Activated naive CD8-positive, alpha-beta T cell (primary cell): ENCODE measurements at regions not wholly inside any gene's neighbourhood (a gene's known extent, or its start where the extent isn't known, plus 50 kb on each side); places are given as distances from the start of the nearest gene placed in this dataset.
"Not testable (repeated sequence)": the region's sequence is repeated elsewhere in the genome, so short reads cannot be mapped to it uniquely, and the experiment has no call there.

Experiments used
- H3K27ac Mint-ChIP-seq: one replicate; pipeline ENCODE4 v1.8.0; 2021; ENCODE audit warnings: mixed read lengths
- H3K27me3 Mint-ChIP-seq: one replicate; pipeline ENCODE4 v1.8.0; 2021; ENCODE audit warnings: mixed read lengths
- H3K36me3 Mint-ChIP-seq: one replicate; pipeline ENCODE4 v1.8.0; 2021; ENCODE audit warnings: mixed read lengths
- H3K4me1 Mint-ChIP-seq: one replicate; pipeline ENCODE4 v1.8.0; 2021; ENCODE audit warnings: low read depth, mixed read lengths
- H3K4me3 Mint-ChIP-seq: one replicate; pipeline ENCODE4 v1.8.0; 2021; ENCODE audit warnings: mild to moderate bottlenecking, mixed read lengths
- H3K9me3 Mint-ChIP-seq: one replicate; pipeline ENCODE4 v1.8.0; 2021; ENCODE audit warnings: low read depth, mixed read lengths

DNA sequence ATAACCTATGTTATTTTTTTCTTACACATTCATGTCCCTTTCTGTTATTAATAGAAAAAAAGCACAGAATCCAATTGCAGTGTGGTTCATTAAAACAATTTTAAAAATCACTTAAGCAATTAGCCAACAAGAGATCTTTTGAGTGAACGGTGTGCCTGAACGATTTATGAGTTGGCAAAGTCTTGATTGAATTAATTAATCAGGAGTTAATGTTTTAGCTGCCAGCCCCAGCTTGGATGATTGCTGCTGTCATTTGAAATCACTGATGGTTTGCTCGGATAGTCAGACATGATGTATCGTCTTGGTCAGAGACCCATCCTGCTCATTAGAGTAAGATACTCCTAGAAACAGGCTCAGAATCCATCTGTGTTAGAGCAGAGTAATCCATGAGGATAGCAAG, 158.3 kb upstream of the GALNT2 start:
- H3K36me3 Mint-ChIP-seq, result no peaks in the 10 kb centered on the region
- no peak overlapping the region for H3K27ac Mint-ChIP-seq
- no peaks in the 10 kb centered on the region for H3K4me1 Mint-ChIP-seq
- no peaks in the 10 kb centered on the region for H3K9me3 Mint-ChIP-seq
- no peak overlapping the region for H3K4me3 Mint-ChIP-seq
- peaks cover 3% of the 10 kb centered on the region for H3K27me3 Mint-ChIP-seq

DNA sequence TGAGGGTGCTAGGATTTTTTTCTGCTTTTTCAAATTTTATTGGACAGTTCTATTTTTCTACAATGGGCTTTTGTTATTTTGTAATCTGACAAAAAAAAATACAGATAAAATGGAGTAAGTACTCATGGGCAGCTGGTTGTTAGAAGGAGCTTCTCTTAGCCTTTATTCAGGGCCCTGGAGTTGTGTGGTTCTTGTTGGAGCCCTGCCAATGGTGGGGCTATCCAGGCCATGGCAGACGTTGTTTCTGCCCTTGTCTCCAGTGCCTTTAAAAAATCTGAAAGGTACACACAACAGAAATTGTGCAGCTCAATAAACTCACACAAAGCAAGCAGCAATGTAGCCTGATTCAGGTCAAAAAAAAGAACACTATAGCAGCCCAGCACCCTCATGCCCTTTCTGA, 153.5 kb upstream of the GALNT2 start:
- H3K9me3 Mint-ChIP-seq, result no peaks in the 10 kb centered on the region
- H3K27ac Mint-ChIP-seq, result no peak overlapping the region
- H3K4me3 Mint-ChIP-seq, result no peak overlapping the region
- H3K36me3 Mint-ChIP-seq, result no peaks in the 10 kb centered on the region
- peaks cover 3% of the 10 kb centered on the region for H3K27me3 Mint-ChIP-seq
- no peaks in the 10 kb centered on the region for H3K4me1 Mint-ChIP-seq

DNA sequence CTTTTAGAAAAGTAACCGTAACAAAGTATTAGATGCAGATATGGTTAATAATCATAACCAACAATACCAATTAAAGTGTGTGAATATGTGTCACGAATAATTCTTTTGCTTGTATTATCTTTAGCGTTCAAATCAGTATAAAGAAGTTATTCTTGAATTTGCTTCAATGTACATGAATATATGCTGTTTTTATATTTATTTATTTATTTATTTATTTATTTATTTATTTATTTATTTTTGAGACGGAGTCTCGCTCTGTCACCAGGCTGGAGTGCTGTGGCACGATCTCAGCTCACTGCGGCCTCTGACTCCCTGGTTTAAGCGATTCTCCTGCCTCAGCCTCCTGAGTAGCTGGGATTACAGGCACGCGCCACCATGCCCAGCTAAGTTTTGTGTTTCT, 147.6 kb upstream of the GALNT2 start:
- not testable (repeated sequence) for H3K4me1 Mint-ChIP-seq, H3K4me3 Mint-ChIP-seq

DNA sequence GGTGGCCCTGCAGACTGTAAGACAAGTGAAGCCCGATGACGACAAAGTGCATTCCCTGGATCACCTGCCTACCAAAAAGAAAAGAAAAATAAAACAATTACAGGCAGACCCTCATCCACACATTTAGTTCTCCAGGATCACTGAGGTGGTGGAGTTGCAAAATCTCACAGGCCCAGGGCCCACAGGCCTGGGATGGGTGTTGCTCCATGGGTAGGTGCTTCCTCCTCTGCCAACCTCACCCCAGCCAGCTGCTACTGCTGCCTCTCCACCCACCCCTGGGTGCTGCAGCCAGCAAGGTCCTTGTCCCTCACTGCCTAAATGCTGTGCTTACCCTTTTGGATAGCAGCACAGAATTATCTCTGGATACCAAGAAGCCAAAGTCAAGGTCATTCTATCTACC, 146.4 kb upstream of the GALNT2 start:
- Mint-ChIP-seq H3K9me3 (no peaks in the 10 kb centered on the region), H3K27ac (no peak overlapping the region), H3K36me3 (no peaks in the 10 kb centered on the region), H3K27me3 (no peaks in the 10 kb centered on the region), H3K4me3 (no peak overlapping the region), H3K4me1 (no peaks in the 10 kb centered on the region)

More for the DNA sequence above, 147.6 kb upstream of the GALNT2 start:
- not testable (repeated sequence) for H3K36me3 Mint-ChIP-seq, H3K27ac Mint-ChIP-seq, H3K27me3 Mint-ChIP-seq, H3K9me3 Mint-ChIP-seq

DNA sequence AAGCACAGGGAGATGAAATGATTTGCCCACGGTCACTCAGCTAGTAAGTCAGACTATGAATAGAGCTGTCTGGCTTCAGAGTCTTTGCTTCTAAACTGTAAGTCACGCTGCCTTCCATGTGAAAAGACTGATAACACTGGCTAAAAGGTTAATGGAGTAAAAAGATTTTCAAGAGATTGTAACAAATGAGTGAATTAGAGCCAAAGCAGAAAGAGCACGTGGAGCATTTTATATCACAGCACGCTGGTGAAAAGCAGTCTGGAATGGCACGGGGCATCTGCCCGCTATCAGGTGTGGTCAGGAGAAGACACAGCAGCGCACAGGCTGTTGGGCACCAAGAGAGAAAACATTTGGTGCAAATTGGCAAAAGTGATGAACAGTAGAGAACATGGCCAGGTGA, 144.8 kb upstream of the GALNT2 start:
- Mint-ChIP-seq H3K9me3 (no peaks in the 10 kb centered on the region), H3K4me1 (no peaks in the 10 kb centered on the region), H3K36me3 (no peaks in the 10 kb centered on the region), H3K27ac (no peak overlapping the region), H3K4me3 (no peak overlapping the region), H3K27me3 (no peaks in the 10 kb centered on the region)

DNA sequence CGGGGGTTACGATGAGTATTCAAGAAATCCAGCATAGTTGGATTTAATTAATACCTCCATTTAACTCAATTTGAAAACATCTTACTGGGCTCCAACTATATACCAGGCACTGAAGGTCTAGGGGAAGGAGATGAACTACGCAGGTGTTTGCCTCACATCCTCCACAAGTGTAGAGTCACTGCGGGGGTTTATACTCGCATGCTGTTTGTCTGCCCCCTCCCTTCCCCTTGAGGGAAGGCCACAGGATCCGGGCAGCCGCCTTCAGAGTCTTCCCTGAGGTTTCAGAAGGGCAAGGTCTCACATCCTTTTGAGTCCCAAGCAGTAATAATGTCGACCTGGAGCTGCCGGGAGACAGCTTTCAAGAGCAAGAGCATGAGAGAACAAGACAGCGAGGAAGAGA, 142.4 kb upstream of the GALNT2 start:
- Mint-ChIP-seq H3K27me3 (peaks cover 5% of the 10 kb centered on the region), H3K9me3 (no peaks in the 10 kb centered on the region), H3K36me3 (no peaks in the 10 kb centered on the region), H3K4me1 (no peaks in the 10 kb centered on the region), H3K4me3 (no peak overlapping the region), H3K27ac (no peak overlapping the region)

DNA sequence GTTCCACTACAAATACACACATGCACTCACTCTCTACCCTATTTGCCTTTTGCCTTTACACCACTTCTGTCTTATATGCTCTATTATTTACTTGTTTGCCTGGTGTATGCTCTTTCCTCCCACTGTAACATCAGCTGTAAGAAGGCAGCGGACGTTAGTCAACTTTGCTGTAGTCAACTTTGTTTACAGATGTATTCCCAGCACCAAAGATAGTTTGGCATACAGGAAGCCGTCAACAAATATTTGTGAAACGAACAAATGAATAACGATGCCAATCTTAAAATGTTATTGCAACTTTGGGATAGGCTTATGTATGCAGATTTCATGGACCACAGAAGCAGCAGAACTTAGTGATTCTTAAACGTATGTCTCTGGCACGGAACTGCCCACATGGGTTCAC, 138.3 kb upstream of the GALNT2 start:
- Mint-ChIP-seq H3K4me3 (no peak overlapping the region), H3K27me3 (peaks cover 9% of the 10 kb centered on the region), H3K36me3 (peaks cover 3% of the 10 kb centered on the region), H3K9me3 (no peaks in the 10 kb centered on the region), H3K27ac (no peak overlapping the region), H3K4me1 (no peaks in the 10 kb centered on the region)

DNA sequence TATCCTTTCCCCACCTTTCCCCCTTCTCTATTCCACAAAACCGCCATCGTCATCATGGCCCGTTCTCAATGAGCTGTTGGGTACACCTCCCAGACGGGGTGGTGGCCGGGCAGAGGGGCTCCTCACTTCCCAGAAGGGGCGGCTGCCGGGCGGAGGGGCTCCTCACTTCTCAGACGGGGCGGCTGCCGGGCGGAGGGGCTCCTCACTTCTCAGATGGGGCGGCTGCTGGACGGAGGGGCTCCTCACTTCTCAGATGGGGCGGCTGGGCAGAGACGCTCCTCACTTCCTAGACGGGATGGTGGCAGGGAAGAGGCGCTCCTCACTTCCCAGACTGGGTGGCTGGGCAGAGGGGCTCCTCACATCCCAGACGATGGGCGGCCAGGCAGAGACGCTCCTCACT, 135.3 kb upstream of the GALNT2 start:
- H3K9me3 Mint-ChIP-seq, H3K4me3 Mint-ChIP-seq, H3K27ac Mint-ChIP-seq, H3K4me1 Mint-ChIP-seq, H3K36me3 Mint-ChIP-seq: not testable (repeated sequence)
- peaks cover 14% of the 10 kb centered on the region for H3K27me3 Mint-ChIP-seq

DNA sequence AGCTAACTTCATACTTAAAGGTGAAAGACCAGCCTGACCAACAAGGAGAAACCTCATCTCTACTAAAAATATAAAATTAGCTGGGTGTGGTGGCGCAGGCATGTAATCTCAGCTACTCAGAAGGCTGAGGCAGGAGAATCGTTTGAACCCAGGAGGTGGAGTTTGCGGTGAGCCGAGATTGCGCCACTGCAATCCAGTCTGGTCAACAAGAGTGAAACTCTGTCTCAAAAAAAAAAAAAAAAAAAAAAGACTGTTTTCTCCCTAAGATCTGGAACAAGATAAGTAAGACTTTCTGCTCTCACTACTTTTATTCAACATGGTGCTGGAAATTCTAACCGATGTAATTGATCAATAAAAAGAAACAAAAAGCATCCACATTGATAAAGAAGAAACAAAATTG, 131.9 kb upstream of the GALNT2 start:
- H3K4me1 Mint-ChIP-seq, H3K36me3 Mint-ChIP-seq, H3K9me3 Mint-ChIP-seq, H3K4me3 Mint-ChIP-seq, H3K27me3 Mint-ChIP-seq, H3K27ac Mint-ChIP-seq: not testable (repeated sequence)

DNA sequence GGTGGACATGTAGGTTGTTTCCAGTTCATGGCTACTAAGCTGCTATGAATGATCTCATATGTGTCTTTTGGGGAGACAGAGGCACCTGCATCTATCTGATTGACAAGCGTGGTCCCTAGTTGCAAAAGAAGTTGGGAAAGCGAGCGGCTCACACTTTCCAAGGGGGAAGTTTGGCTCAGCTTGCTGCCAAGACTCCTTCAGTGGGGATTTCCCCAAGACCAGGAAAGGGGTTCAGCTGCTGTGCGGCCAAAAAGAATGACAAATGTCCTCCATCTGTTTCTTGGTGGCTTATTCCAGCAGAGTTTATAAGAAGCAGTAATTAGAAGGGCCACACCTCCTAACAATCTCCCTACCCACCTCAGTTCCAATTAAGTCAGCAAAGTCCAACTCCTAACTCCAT, 128.5 kb upstream of the GALNT2 start:
- H3K36me3 Mint-ChIP-seq, result no peaks in the 10 kb centered on the region
- no peaks in the 10 kb centered on the region for H3K9me3 Mint-ChIP-seq
- peaks cover 5% of the 10 kb centered on the region for H3K27me3 Mint-ChIP-seq
- no peak overlapping the region for H3K27ac Mint-ChIP-seq
- no peaks in the 10 kb centered on the region for H3K4me1 Mint-ChIP-seq
- no peak overlapping the region for H3K4me3 Mint-ChIP-seq

DNA sequence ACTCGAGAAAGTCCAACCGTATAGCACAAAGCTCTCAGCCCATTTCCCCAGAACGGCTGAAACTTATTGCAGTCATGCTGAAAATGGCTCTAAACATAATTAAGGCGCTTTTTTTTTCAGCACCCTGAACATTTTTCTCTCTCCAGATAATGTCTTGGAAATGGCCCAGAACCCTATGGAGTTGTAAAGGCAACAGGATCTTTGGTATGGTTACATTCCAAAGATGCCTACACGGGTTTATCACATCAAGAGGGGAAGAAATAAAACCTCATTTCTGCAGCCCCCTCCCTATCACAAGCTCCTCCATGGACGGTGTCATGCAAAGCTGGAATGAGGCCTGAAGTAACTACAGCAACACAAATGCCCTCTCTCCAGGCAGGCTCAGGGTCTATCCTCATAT, 126.4 kb upstream of the GALNT2 start:
- H3K4me3 Mint-ChIP-seq, result no peak overlapping the region

DNA sequence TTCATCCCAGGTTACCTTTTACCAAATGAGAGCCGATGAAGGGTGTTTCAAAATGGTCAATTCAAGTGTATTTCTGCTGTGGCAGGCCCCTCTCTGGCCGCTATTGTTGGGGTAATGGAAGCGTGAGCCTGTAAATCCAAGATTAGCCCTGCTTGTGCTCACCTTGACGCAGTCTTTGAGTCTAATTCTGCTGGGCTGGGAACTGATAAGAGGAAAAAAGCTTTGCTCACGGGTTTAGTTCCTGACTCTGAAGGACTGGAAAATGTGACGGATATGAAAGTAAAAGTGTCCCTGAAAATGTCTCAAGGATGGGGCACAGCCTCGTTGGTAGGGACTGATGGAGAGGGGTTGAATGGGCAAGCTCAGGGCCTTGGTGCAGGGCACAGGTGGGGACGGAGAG, 125.9 kb upstream of the GALNT2 start:
- no peaks in the 10 kb centered on the region for H3K27me3 Mint-ChIP-seq

More for the DNA sequence above, 126.4 kb upstream of the GALNT2 start:
- no peaks in the 10 kb centered on the region for H3K4me1 Mint-ChIP-seq
- no peaks in the 10 kb centered on the region for H3K9me3 Mint-ChIP-seq
- no peaks in the 10 kb centered on the region for H3K36me3 Mint-ChIP-seq
- H3K27me3 Mint-ChIP-seq, result no peaks in the 10 kb centered on the region
- H3K27ac Mint-ChIP-seq, result no peak overlapping the region

DNA sequence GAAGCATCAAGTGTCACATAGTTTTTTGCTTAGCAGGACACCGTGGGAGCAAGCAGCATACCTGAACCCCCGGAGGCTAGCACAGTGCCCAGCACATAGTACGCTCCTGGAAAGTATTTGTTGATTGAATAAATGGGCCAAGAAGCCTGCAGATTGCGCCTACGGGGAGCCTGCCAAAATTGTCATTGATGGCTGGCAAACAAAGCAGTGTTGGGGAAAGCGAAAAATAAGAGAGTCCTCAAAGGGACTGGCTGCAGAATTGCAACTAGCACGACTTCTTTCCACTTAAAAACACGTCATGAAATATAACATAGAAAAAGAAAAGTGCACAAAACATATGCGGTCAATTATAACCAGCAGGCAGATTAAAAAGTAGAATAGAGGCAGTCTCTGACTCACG, 125.2 kb upstream of the GALNT2 start:
- Mint-ChIP-seq H3K27me3 (peaks cover under 1% of the 10 kb centered on the region), H3K4me1 (no peaks in the 10 kb centered on the region), H3K4me3 (no peak overlapping the region)

More for the DNA sequence above, 125.9 kb upstream of the GALNT2 start:
- Mint-ChIP-seq H3K4me3 (no peak overlapping the region), H3K36me3 (no peaks in the 10 kb centered on the region), H3K9me3 (no peaks in the 10 kb centered on the region), H3K27ac (no peak overlapping the region), H3K4me1 (no peaks in the 10 kb centered on the region)

DNA sequence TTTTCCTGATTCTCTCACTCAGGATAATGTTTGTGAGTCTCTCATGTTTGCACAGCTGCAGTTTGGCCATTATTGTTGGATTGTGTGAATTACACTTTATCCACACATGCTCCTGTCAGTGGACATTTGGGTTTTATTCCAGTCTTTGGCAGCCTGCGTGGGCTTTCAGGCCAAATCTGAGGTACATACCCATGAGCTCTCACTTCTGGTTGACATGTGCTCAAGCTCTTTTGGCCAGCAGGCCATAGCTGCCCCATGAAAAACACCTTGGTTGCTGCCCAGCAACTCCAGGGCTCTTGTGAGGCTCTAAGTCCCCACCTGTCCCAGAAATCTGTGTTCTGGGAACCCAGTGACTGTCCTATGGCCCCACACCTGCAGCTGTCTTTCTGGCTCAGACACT, 124.5 kb upstream of the GALNT2 start:
- H3K27me3 Mint-ChIP-seq, result peaks cover 2% of the 10 kb centered on the region
- H3K4me3 Mint-ChIP-seq, result no peak overlapping the region
- H3K9me3 Mint-ChIP-seq, result no peaks in the 10 kb centered on the region
- no peaks in the 10 kb centered on the region for H3K36me3 Mint-ChIP-seq
- H3K27ac Mint-ChIP-seq, result no peak overlapping the region
- no peaks in the 10 kb centered on the region for H3K4me1 Mint-ChIP-seq

More for the DNA sequence above, 125.2 kb upstream of the GALNT2 start:
- H3K27ac Mint-ChIP-seq, result no peak overlapping the region
- H3K9me3 Mint-ChIP-seq, result no peaks in the 10 kb centered on the region
- no peaks in the 10 kb centered on the region for H3K36me3 Mint-ChIP-seq

DNA sequence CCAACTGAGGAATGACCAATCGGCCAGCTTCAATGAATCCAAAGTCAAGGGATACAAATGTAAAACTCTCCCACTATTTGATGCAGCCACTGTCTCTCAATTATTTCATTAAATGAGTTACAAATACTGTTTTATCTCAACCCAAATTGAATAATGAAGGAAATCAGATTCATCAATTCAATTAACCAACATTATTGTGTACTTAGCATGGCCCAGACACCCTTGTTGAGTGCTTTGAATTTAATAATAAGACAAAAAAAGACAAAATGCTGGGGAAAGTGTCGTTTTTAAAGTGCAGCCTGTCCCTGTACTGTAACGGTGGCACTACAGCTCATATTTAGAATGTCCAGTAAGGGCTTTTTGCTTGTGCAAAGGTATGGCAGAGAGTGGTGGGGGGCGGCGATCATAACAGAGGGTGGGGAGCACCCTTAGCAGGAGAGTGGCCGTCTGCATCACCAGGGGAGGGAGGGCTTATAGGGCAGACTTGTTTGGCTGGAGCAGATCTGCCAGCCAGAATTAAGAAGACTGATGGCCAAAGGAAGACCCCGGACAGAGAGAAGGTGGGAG, 123.8 kb upstream of the GALNT2 start:
- H3K27ac Mint-ChIP-seq, result no peak overlapping the region
- H3K4me3 Mint-ChIP-seq, result no peak overlapping the region
- H3K4me1 Mint-ChIP-seq, result no peaks in the 10 kb centered on the region
- H3K36me3 Mint-ChIP-seq, result no peaks in the 10 kb centered on the region
- peaks cover 2% of the 10 kb centered on the region for H3K27me3 Mint-ChIP-seq
- no peaks in the 10 kb centered on the region for H3K9me3 Mint-ChIP-seq

DNA sequence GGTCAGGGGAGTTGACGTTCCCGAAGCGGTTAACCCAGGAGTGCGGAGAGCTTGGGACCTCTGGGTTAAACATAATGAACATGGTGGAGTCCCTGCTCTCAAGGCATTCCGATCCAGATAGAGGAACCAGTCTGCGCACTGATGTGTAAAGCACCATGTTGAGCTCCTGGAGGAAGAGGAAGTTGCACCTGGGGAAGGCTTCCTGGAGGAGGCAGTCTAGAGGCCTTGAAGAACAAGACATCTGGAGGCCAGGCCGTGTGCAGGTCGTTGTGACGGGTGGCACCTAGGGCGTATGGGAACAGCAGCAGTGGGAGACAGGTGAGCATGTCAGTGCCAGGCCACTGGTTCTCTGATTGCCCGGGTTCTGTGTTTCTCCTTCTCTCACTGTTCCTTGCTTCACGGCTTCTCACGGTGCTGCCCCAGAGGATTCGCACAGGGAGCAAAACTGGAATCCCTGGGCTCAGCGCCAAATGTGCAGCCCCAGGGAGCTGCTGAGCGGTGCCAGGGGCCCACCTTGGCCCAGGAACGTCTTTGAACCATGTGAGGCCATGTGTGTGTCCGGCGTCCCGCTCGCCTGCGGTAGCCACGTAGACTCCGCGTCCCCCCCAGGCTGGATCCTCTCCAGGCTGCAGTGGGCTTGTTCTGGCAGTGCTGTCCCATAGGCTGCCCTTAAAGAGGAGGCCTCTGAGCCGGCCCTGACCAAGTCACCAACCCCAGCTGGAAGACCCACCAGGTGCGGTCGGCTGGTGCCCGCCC, 122.9 kb upstream of the GALNT2 start:
- Mint-ChIP-seq H3K4me1 (no peaks in the 10 kb centered on the region), H3K27me3 (peaks cover 2% of the 10 kb centered on the region), H3K36me3 (no peaks in the 10 kb centered on the region)

More for the DNA sequence above, 122.9 kb upstream of the GALNT2 start:
- Mint-ChIP-seq H3K9me3 (no peaks in the 10 kb centered on the region), H3K27ac (no peak overlapping the region), H3K4me3 (no peak overlapping the region)
